ENCODE measurements at regions not wholly inside any gene's neighbourhood (a gene's known extent, or its start where the extent isn't known, plus 50 kb on each side); places are given as distances from the start of the nearest gene placed in this dataset.

GRCh38 chr14:101227611-101228594 is 324.4 kb upstream of the RTL1 start:
- no peak for DNase-seq (ENCODE audit: low read depth)
- no peak overlapping the region for H3K4me3 ChIP-seq (ENCODE audit: low read length)
- TF ChIP-seq, protein P1, sequence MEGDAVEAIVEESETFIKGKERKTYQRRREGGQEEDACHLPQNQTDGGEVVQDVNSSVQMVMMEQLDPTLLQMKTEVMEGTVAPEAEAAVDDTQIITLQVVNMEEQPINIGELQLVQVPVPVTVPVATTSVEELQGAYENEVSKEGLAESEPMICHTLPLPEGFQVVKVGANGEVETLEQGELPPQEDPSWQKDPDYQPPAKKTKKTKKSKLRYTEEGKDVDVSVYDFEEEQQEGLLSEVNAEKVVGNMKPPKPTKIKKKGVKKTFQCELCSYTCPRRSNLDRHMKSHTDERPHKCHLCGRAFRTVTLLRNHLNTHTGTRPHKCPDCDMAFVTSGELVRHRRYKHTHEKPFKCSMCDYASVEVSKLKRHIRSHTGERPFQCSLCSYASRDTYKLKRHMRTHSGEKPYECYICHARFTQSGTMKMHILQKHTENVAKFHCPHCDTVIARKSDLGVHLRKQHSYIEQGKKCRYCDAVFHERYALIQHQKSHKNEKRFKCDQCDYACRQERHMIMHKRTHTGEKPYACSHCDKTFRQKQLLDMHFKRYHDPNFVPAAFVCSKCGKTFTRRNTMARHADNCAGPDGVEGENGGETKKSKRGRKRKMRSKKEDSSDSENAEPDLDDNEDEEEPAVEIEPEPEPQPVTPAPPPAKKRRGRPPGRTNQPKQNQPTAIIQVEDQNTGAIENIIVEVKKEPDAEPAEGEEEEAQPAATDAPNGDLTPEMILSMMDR (IDR thresholded peaks at IDR 0.05; ENCODE audit: insufficient read depth, low read depth, low read length, missing control alignments) = no peak

DNA sequence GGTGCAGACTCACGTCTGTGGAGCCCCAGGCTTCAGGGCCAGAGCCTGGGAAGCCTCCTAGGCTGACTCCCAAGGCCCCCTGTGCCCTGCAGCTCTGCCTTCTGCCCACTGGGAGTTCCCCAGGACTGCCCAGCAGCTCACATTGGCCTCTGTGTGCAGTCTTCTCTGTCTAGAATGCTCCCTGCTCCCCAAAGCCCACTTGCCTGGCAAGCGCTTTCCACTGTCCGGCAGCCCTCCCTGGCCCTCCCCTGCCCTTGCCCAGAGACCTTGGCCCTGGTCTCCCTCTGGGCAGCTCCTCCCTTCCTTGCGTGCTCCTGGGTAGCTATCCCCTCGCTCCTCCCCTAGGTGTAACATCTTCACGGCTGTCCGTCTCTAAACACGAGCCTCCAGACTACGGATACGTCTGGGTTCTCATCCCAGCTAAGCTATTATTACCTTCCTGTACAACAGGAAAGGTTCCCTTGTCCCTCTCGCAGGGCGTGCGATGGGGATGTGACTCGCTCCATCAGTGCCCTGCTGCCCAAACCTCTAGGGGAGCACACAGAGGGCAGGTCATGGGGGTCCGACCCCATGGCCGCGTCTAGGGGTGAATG is 325.5 kb upstream of the RTL1 start:
- TF ChIP-seq, protein P1 (IDR thresholded peaks at IDR 0.05; ENCODE audit: insufficient read depth, low read depth, low read length, missing control alignments) = no peak
- no peak for DNase-seq (ENCODE audit: low read depth)
- H3K4me3 ChIP-seq (ENCODE audit: low read length) = no peak overlapping the region

DNA sequence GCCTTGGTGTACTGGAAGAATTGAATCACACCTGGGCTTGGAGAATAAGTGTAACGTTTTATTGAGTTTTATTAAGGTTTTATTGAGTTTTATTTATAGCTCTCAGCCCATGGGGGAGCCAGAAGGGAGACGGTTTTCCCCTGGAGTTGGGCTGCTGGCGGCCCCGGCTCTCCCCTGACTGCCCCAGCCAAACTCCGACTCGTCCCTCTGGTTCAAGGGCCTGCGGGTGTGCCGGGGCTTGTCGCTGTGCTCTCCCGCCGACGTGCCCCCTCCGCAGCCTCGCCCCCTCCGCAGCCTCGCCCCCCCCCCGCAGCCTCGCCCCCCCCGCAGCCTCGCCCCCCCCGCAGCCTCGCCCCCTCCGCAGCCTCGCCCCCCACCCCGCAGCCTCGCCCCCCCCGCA is 326.1 kb upstream of the RTL1 start:
- no peak for DNase-seq (ENCODE audit: low read depth)
- no peak overlapping the region for H3K4me3 ChIP-seq (ENCODE audit: low read length)
- TF ChIP-seq, protein P1 (IDR thresholded peaks at IDR 0.05; ENCODE audit: insufficient read depth, low read depth, low read length, missing control alignments) = no peak

DNA sequence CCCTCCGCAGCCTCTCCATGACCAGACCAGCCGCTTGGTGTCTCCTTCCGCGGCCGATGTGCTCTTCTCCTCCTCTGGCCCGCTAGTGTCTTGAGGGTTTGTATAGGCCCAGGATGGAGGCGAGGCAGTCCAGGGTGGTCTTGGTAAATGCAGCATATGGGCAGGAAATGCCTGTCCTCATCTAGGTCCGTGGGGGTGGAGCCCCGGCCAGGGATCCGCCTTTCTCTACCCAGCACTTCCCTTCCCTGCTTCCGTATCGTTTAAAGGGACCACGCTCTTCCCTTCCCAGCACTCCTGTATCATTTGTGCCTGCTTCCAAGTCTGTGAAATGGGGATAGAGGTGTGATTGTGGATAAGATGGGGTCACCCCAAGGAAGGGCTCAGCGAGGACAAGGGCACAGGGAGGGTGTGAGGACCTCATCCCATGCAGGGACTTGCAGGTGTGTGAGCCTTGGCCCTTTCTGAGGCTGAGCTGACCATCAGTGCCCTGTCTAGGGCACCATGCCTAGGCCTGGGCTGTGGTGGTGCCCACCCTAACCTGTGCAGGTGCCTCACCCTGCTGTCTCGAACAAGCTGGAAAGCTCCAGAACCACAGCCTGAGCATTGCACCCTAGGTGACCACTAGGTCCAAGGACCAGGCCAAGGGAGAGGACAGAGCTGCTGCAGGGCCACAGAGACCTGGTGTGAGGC is 326.8 kb upstream of the RTL1 start:
- no peak for DNase-seq (ENCODE audit: low read depth)
- TF ChIP-seq, protein P1 (IDR thresholded peaks at IDR 0.05; ENCODE audit: insufficient read depth, low read depth, low read length, missing control alignments) = no peak

DNA sequence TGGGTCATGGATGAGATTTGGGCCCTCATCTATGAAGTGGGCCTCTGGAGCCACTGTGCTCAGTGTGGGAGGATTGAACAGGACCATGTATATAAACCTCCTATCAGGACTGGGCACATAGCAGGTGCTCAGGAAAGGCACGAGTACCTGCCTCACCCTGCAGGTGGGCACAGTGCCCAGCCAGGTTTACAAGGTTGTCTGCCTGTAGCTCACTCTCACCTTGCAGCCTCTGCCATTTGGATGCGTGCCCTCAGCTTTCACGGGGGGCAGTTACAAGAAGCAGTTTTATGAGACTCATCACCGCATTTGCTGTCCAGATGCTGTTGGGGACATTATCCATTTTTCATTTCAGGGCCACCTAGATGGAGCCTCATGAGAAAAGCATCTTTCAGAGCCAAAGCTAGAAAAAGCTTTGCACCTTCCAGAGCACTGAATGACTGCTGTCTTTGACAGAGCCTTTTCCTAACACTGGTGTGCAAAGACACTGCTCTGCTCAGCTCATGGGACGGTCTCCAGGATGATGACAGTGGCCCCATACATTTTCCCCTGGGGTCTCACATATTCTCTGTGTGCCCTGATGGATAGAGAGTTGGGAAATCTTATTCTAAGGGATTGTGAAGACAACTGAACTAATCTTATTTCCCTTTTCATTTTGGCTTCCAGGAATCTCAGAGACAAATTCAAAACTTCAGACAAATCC is 327.5 kb upstream of the RTL1 start:
- no peak overlapping the region for H3K4me3 ChIP-seq (ENCODE audit: low read length)
- DNase-seq (ENCODE audit: low read depth) = no peak
- TF ChIP-seq, protein P1 (IDR thresholded peaks at IDR 0.05; ENCODE audit: insufficient read depth, low read depth, low read length, missing control alignments) = no peak

More for the DNA sequence above, 326.8 kb upstream of the RTL1 start:
- no peak overlapping the region for H3K4me3 ChIP-seq (ENCODE audit: low read length)

DNA sequence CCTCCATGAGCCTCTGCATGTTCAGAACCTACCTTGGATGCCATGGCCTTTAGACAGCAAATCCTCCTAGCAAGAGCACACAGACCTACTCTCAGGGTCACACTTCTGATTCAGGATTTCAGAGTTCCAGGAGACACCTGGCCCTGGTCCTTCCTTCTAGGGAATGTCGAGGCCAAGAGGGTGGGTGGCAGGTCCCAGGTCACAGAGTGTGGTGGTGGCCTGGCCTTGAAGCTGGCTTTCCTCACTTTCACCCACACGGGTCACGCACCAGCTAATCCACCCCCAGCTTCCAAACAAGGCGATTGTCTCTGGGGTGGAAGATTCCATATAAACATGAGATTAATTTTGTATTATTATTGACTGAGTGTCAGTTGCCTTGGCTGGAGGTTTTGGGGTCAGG is 328.3 kb upstream of the RTL1 start:
- DNase-seq (ENCODE audit: low read depth) = no peak

More for the DNA sequence above, 328.3 kb upstream of the RTL1 start:
- no peak overlapping the region for H3K4me3 ChIP-seq (ENCODE audit: low read length)
- TF ChIP-seq, protein P1 (IDR thresholded peaks at IDR 0.05; ENCODE audit: insufficient read depth, low read depth, low read length, missing control alignments) = no peak

Measured in epithelial cell of esophagus (primary cell).